DMS53 (cell line): ENCODE measurements at regions not wholly inside any gene's neighbourhood (a gene's known extent, or its start where the extent isn't known, plus 50 kb on each side); places are given as distances from the start of the nearest gene placed in this dataset.

ENCODE experiments used
- DNase-seq: peaks from one replicate; lab custom pipeline; 2025; lab: John Stamatoyannopoulos, UW

DNA sequence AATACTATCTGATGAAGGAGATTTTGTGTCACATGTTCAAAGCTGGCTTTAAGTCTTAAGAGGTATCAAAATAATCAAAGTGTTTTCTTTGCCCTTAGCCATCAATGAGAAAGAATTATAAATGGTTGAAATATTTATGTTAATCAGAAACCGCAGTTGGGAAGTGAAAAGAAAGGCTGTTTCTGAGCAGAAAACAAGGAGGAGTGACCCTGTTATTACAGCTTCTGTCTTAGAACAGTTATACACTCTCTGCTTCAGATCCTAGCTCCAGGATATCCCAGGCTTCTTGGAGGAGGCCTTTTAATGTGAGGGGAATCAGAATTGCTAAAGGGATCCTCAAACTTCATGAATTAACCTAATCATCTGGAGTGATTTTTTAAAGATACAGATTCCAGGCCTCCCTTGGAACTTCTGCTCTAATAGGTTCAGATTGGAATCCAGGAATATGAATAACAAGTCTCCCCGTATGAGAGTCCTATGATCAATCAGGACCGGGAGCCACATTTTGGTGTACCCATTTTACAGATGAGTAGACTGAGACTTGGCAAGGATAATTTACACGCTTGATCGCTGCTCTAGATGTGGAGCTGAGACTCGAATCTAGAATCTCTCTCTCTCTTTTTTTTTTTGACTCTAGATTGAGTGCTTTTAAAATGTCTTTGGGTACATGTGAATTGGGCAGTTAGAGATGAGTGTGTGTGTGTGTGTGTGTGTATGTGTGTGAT lies 50.8 kb upstream of the JAG1 start:
- no peak for DNase-seq

DNA sequence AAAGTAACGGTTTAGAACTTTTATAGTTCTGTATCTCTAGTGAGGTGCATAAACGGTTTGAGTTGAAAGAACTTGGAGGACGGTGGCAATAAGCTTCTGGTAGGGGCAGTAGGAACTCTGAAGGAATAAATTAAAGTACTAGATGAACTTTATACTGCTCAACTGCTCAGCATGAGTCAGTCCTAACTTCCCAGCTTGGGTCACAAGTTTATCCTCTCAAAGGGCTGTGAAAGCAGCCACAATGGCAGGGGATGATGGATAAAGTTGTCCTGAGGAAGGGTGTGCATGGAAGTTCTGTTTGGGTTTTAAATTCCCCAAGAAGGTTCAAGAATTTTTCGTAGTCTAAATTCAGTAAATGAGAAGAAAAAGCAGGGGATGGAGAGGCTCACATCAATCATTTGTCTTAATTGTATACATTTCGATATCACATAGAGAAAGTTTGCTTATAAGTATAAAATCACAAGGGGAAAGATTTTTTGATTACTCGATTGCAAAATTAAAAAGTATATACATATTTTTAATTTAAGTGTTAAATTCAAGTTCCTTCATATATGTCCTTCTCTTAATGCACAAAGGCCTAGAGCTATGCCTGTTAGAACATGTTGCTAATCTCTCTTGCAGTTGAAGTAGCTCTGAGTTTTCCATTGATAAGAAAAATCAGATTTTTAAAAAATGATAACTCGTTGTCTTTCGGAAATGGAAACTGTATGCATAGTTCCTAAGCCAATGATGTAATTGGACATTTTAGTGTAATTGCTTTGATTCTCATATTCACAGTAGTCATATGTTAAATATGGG lies 55.3 kb upstream of the JAG1 start:
- no peak for DNase-seq

DNA sequence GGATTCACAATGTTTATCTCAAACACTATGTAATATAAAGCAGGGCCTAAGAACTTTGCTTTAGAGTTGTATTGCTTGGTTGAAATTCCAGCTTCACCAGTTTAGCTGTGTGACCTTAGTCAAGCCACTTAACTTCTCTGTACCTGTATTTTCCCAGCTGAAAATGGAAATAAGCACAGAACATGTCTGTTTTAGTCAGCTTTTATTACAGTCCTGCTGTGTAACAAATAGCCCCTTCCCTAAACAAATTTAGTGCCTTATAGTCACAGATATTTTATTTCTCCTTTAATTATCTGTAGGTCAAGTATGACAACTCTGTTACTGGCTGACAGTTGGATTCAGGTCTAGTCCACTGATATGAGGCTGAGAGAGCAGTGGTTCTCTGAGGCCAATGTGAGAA lies 56.0 kb upstream of the JAG1 start:
- DNase-seq: no peak

DNA sequence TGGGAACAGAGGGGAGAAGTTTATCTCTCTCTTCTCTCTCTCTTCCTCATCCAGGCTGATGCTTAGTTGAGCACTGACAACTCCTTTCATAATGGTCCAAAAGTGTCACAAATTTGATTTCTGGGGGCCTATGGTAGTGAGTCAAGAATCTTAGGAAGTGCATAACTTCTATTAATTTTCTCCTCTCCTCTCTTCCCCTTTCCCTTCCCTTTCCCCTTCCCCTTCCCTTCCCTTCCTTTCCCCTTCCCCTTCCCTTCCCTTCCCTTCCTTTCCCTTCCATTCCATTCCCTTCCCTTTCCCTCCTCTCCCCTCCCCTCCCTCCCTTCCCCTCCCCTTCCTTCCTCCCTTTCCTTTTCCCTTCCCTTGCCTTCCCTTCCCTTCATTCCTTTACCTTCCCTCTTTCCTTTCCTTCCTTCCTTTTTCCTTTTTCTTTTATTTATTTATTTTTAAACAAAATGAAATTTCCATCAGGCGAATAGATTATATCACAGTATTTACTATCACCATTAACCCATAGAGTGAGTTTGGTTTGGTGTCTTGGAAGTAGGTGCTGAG lies 56.9 kb upstream of the JAG1 start:
- DNase-seq: no peak

DNA sequence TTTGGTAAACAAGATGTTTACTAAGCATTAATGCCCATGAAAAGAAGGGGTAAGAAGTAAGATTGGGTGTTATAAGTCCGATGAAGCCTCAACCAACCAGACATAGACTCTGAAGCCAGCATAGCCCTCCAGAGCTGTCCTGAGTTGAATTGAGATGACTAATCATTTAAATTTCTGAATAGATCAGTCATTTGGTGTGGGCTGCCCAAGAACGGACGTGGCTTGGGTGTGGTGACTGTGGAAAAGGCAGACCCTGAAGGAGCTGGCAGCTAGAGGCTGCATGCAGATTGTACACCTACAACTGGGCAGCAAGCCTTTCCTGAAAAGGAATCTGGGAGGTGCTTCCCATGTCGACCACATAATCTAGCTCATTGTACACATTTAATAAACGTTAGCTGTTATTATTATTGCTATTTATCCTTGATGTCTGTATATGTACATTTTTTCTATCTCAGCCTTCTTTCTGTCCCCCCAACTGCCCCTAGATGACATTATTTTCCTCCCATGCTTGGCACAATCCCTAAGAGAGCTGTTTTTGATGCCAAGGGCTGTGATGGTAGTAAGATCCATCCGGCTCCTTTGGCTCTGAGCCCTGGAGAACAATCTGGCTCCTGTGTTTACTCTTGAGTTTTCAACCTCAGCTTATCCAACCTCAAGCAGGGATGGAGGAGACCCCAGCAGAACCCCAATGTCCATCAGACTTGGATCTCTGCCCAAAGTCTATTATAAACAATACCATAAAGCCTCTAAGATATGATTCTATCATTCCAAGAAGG lies 57.6 kb upstream of the JAG1 start:
- no peak for DNase-seq

DNA sequence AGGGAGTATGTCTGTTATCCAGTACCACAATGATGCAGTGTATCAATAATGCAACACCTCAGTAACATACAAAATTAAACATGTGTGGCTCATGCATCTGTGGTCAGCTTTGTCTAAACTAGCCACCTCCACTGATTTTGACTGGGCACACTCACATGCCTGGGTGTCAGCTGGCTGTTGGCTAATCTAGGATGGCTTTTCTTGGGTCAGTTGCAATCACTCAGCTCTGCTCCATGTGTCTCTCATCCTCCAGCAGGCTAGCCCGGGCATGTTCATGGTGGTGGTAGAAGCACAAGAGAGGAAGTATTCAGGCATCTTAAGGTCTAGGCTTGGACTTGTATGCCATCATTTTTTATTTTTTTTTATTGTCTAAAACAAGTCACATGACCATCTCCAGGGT lies 59.3 kb upstream of the JAG1 start:
- no peak for DNase-seq

DNA sequence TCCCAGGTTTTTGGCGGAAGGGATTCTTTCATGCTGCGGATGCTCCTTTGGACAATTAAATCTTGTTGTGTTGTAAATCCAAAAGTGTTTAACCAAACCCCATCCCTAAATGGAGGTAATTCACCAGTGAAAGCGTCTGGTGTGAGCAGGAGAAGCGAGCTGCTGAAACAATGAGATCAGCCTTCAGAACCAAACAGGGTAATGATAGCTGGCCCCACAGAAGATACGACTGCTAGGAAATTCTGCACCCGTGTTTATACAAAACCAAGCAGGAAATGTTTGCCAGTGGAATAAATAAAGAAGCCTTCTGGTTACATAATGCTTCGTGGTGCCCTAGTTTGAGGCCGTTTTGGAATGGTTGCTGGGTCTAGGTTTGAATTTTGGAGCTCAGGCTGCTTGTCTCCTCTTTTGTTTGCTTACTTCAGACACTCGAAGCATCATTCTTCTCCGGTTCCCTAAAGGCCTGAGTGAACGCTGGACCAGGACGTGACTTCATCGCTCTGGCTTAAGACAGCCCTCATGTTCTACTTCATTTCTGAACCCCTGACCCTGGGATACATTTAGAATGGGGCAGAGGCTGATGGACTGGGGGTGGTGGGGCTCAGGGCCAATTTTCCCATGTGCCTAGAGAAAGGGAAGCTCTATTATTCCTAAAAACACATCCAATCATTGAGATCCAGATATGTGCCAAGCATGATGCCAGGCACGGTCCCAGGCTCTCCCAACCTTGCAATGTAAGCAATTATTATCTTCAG lies 61.6 kb upstream of the JAG1 start:
- DNase-seq: no peak

DNA sequence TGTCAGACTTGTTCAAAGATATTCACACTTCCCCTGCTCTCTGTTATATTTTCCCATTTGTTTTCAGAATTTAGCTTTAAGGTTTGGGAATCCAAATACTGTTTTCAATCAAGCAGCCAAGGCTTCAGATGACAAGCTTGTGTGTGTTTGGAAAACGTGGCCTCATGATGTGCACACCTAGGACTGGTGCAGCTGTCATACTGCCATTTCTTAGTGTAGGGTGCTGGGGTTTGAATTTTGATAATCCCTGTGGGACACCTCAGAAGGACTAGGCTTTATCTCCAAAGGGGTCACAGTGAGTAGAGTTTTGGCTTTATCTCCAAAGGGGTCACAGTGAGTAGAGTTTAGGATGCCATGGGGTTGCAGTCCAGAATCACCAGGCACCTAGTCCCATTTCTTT lies 65.3 kb upstream of the JAG1 start:
- DNase-seq: no peak

DNA sequence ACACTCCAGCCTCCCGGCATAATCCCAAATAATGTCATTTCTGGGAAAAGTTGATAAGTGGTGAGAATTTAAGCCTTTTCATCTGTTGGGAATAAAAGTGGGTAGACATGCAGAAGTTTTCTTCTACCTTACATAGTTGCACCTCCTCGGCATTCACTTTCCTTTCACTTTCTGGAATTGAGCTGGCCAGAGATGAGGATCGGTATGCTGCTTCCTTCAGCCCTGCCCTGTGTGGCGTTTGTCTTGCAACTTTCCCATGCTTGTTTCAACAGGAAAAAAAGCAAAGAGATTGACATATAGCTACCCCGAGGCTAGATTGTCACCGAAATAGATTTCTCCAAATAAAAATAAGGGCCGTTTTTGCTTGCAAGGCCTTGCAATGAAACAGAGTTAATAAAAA lies 65.8 kb upstream of the JAG1 start:
- no peak for DNase-seq

DNA sequence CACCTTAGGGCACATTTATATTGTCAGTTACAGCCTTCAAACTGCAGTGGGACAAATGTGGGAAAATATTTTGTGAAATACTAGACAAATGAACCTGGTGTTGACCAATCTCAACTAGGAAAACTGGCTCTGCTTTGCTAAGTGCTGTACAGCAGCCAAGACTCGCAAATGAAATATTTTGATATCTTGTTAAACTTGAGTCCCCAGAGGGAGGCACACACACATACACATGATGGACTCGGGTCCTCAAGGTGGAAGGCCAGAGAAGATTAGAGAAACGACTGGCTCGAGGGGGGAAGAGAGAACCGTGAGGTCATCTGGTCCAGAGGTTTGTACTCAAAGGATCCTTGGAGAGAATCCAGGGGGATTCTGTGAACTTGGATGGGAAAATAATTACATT lies 67.3 kb upstream of the JAG1 start:
- DNase-seq: no peak

DNA sequence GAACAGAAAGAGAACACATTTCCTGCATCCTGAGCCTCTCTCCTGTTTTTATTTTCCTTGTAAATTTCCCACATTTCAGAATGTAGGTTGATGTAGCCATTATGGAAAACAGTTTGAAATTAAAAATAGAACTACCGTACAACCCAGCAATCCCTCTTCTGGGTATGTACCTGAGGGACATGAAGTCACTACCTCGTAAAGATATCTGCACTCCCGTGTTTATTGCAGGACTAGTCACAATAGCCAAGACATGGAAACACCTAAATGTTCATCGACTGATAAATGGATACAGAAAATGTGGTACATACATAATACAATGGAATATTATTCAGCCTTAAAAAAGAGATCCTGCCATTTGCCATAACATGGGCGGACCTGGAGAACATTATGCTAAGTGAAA lies 72.0 kb upstream of the JAG1 start:
- no peak for DNase-seq

DNA sequence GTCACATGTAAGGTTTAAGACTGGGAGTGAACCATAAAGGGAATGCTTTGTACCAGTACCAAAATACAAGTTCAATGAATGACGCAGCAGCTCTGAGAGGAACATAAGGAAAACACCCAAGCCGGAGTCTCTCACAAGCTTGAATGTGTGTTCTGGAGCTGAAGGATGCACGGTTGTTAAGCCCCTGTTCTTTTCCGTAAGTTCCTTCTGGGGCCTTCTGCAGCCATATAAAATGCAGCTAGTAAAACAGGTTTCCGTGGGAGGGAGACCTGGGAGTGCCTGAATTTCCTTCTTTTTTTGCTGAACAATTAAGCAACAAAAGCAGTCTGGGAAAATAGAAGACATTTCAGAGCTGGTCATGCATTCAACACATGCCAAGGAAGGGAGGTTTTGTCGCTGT lies 73.2 kb upstream of the JAG1 start:
- DNase-seq: no peak

DNA sequence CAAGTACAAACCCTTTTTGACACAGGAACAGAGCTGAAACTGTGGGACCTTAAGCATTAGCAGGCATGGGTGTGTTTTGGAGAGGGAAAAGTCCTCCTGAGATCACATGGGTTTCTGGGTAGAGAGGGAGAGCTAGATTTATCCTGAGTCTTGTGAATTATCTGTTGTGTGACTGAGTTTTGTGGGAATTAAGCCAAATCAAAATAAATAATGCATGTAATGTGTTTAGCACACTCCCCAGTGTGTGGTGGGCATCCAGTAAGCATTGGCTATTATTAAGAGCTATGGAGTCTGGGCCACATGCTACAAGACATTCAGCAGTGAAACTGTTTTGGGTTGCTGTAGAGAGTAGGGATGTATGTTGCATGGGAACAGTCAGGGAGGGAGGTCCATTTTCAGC lies 75.3 kb upstream of the JAG1 start:
- no peak for DNase-seq

DNA sequence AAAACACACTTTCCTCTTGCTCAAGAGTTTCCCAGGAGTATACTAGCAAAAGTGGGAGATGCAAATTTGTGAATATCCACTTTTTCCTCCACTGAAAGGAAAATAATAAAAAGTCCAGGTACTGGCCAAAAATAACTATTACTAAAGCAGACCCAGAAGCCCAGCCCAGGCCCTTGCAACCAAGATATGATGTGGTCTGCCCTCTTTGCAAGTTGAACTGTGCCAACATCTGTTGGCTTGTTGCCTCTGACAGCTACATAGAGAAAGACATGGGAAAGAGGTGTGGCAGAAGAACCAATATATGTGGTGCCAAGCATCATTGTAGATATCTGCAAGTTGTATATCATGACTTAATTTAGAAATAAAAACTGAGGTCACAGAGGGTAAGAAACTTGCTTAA lies 78.4 kb upstream of the JAG1 start:
- no peak for DNase-seq

DNA sequence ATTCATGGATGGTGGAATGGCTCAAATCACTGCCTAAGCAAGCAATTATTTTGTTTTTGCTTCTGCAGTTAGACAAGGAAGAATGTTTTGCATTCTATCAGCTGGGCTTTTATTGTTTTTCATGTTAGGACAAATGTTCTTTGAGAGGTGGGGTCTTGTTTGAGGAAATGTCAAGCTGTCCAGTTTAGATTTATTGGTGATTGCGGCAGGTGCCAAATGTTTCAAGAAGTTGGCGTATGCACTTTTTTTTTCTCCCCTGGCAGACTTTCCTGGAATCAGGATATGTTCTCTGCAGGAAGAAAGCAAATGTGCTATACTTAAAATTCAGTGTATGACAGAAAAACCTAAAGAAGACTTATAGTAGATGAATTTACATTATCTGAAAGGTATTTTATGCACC lies 81.0 kb upstream of the JAG1 start:
- no peak for DNase-seq

DNA sequence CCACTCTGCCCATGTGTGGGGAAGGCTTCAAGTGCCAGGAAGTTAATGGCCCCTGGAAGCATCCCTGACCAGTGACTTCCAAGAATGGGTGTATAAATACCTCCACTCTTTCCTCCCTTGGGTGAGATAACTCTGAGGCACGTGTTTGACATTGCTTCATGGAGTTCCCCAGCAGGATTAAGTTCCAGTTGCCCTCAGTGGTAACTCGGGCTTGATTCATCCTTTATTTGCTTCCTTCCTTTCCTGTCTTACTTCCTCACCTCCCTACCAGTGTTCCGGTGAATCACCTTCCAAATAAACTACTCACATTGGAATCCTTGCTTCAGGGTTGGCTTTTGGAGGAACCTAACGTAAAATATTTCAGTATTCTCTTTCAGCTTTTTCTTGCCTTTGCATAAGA lies 84.6 kb upstream of the JAG1 start:
- DNase-seq: no peak

DNA sequence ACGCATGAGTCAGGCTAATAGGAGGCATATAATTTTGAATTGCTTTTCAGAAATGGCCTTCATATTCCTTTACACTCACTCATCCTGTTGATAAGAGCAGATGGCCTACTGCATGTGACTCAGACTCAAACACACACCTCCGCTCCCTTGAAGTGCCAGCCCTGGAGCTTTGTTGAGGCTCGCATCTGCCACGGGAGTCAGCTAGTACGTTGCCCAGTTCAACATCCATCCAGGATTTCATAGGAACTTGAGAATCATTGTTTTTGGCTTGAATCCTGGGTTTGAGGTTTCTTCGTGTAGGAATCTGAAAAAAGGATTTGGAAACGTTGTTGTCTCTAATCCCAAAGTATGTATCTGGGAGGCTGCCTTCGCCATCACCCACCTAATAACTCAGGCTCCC lies 87.4 kb upstream of the JAG1 start:
- DNase-seq: peak; percentile 54

DNA sequence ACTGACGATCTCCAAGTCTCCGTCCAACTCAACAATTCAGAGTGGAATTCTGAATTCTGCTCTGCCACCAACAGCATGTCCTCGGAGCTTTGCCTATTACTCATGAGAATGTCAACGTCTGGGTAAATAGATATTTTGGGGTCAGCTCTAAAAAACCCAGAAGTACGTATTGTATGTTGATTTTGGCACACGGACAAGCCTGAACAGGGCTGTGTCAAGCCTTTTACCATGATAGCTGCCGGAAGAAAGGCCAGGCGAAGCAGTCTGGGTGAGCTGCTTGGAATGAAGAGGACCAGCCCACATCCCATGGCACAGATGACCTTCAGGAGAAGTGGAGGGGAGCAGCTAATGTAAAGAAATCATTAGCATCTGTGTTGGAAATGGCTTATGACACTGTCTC lies 88.0 kb upstream of the JAG1 start:
- no peak for DNase-seq

DNA sequence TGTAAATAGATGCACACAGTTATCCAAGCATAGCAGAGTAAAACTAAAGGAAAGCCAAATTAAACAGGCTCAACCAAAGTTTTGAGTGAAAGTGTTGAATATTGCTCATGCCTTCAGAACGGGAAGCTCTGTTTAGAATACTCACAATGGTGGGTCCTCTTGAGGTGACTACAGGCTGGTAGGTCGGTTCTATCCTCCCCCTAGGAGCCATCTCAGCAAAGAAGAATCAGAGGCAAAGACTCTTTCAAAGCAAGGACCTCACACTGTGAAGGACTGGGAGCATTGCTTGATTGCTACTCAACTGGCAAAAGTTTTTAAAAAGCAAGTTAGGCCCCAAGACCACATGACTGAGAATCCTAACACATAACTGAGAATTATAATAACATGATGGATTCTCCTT lies 88.4 kb upstream of the JAG1 start:
- no peak for DNase-seq

DNA sequence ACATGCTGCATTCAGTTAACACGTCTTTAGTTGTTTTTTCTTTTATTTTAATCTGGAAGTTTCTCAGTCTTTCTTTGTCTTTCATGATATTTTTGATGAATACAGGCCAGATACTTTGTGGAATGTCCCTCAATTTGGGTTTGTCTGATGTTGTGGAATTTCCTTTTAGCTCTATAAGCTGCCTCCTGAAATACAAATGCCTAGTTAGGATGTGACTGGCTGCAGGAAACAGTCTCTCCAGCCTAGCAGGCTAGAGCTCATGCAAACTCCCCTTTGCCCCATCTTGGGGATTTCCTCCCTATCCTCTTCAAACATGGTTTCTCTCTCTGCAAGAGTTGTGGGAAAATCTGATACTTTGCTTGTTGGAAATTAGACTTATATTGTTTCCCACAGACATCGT lies 89.3 kb upstream of the JAG1 start:
- no peak for DNase-seq

DNA sequence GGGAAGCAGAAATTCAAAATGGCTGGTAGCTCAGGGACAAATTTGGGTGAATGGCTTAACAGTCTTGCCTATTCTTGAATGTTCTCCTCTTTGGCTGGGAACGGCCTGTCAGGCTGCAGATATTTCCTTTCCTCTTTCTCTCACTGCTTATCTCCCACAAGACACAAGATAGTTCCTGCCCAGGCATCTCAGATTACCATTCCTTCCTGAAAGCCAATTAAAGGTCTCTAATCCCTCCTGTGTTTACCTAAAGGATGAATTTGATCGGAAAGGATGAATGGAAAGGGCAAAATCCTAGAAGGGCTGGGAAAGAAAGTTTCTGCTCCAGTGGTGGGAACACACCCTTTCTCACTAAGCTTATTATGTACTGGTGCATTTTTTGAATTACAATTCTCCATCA lies 95.9 kb upstream of the JAG1 start:
- no peak for DNase-seq

DNA sequence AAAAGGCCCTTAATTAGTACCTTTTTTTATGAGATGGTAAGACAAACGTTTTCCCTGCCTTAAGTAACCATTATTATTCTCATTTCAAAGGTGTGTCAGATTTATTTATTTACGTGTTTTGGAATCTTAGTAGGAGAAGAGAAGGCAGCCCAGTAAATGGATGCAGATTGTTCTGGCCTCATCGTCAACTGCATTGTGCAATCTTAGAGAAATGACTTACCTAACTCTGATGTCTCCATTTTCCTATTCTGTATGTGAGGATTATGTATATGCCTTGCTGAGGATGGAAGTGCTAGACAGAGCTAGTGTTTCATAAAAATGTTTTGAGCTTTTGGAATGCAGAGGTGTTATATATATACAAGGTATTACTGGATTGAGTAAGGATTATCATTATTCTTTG lies 97.0 kb upstream of the JAG1 start:
- DNase-seq: no peak
